Hepatocyte (in vitro differentiated cells): ENCODE measurements at regions not wholly inside any gene's neighbourhood (a gene's known extent, or its start where the extent isn't known, plus 50 kb on each side); places are given as distances from the start of the nearest gene placed in this dataset.
A peak's percentile ranks its signal among the peaks of the same experiment; 100 is the strongest.

Source experiments
- DNase-seq: peaks from one replicate; pipeline ENCODE4 v3.0.0-alpha.2; 2016; ENCODE audit warnings: low spot score
- H2AFZ ChIP-seq: fragments of 200-600 bp; sonication (generic); 2 replicates; pipeline ENCODE4 v1.6.0; 2016; ENCODE audit warnings: antibody characterized with exemption, mild to moderate bottlenecking
- H3K27ac ChIP-seq: fragments of 200-600 bp; sonication (generic); 2 replicates; pipeline ENCODE4 v1.5.1; 2016; ENCODE audit warnings: mild to moderate bottlenecking
- H3K27me3 ChIP-seq: fragments of 200-600 bp; sonication (generic); 2 replicates; pipeline ENCODE4 v1.6.1; 2016
- H3K36me3 ChIP-seq: fragments of 200-600 bp; sonication (generic); replicated peaks from 2 replicates; pipeline ENCODE4 v1.5.1; 2016; ENCODE audit warnings: low read depth; ENCODE audit not compliant: insufficient read depth
- H3K4me1 ChIP-seq: fragments of 200-600 bp; sonication (generic); 2 replicates; pipeline ENCODE4 v1.5.1; 2016; ENCODE audit warnings: mild to moderate bottlenecking, moderate library complexity; ENCODE audit not compliant: insufficient read depth
- H3K4me2 ChIP-seq: fragments of 200-600 bp; sonication (generic); 2 replicates; pipeline ENCODE4 v1.6.0; 2016
- H3K4me3 ChIP-seq: fragments of 200-600 bp; sonication (generic); 2 replicates; pipeline ENCODE4 v1.5.1; 2016; ENCODE audit warnings: mild to moderate bottlenecking
- H3K79me2 ChIP-seq: fragments of 200-600 bp; sonication (generic); 2 replicates; pipeline ENCODE4 v1.6.0; 2017; ENCODE audit warnings: mild to moderate bottlenecking
- H3K9me2 ChIP-seq: fragments of 200-600 bp; sonication (generic); replicated peaks from 2 replicates; pipeline ENCODE4 v1.6.0; 2017; ENCODE audit warnings: mild to moderate bottlenecking; ENCODE audit not compliant: insufficient read depth
- H3K9me3 ChIP-seq: fragments of 200-600 bp; sonication (generic); 2 replicates; pipeline ENCODE4 v1.5.1; 2016; ENCODE audit warnings: low read depth, mild to moderate bottlenecking
- H4K20me1 ChIP-seq: fragments of 200-600 bp; sonication (generic); 2 replicates; pipeline ENCODE4 v1.6.0; 2016; ENCODE audit warnings: mild to moderate bottlenecking; ENCODE audit not compliant: insufficient read depth, poor library complexity, severe bottlenecking
- CTCF ChIP-seq: fragments of 200-600 bp; sonication (generic); IDR thresholded peaks from 2 replicates; pipeline ENCODE4 v1.5.1; 2016; ENCODE audit warnings: antibody characterized with exemption, mild to moderate bottlenecking; ENCODE audit not compliant: poor library complexity
- EZH2 ChIP-seq: fragments of 200-600 bp; sonication (generic); IDR thresholded peaks from 2 replicates; pipeline ENCODE4 v1.6.1; 2016; ENCODE audit warnings: antibody characterized with exemption, mild to moderate bottlenecking, borderline replicate concordance
- EZH2phosphoT487 ChIP-seq: fragments of 200-600 bp; sonication (generic); IDR thresholded peaks from one replicate; pipeline ENCODE4 v1.6.1; 2018; ENCODE audit warnings: antibody characterized with exemption, mild to moderate bottlenecking, low read depth, moderate library complexity; ENCODE audit not compliant: unreplicated experiment, severe bottlenecking
- WGBS: methylation state at CpG from one replicate; pipeline ENCODE4 v1.1.6; 2016; ENCODE audit warnings: low lambda C conversion rate; ENCODE audit errors: missing lambda C conversion rate; 5-methylcytosine and 5-hydroxymethylcytosine counted together

GRCh38 chr3:55352668-55353067 lies 134.4 kb downstream of the WNT5A start:
- no peak overlapping the region for H3K27ac ChIP-seq
- H3K27me3 ChIP-seq = no peaks in the 10 kb centered on the region
- no peaks in the 10 kb centered on the region for H3K4me1 ChIP-seq
- H2AFZ ChIP-seq = no peak overlapping the region
- H3K9me3 ChIP-seq = no peaks in the 10 kb centered on the region
- H3K9me2 ChIP-seq = no peaks in the 10 kb centered on the region
- WGBS = 92% methylated on average over 2 of the region's 2 CpGs
- H3K79me2 ChIP-seq = no peaks in the 10 kb centered on the region
- no peak for DNase-seq
- no peak overlapping the region for H3K4me2 ChIP-seq
- no peaks in the 10 kb centered on the region for H3K36me3 ChIP-seq
- H3K4me3 ChIP-seq = no peak overlapping the region
- TF ChIP-seq CTCF = no peak
- TF ChIP-seq EZH2phosphoT487 = no peak
- no peak for TF ChIP-seq EZH2
- H4K20me1 ChIP-seq = no peaks in the 10 kb centered on the region

GRCh38 chr3:55349851-55350250 lies 137.3 kb downstream of the WNT5A start:
- Histone ChIP-seq H3K4me3 (no peak overlapping the region), H3K4me1 (no peaks in the 10 kb centered on the region), H4K20me1 (no peaks in the 10 kb centered on the region), H3K9me2 (no peaks in the 10 kb centered on the region), H3K36me3 (no peaks in the 10 kb centered on the region), H3K9me3 (no peaks in the 10 kb centered on the region), H3K4me2 (no peak overlapping the region), H2AFZ (no peak overlapping the region), H3K27ac (no peak overlapping the region), H3K27me3 (no peaks in the 10 kb centered on the region), H3K79me2 (no peaks in the 10 kb centered on the region)
- DNase-seq = no peak
- no peak for TF ChIP-seq EZH2phosphoT487
- no peak for TF ChIP-seq EZH2
- TF ChIP-seq CTCF = no peak
- 39% methylated on average over 1 of the region's 1 CpG for WGBS

- Histone ChIP-seq H3K27me3 (no peaks in the 10 kb centered on the region), H3K9me2 (no peaks in the 10 kb centered on the region), H3K4me1 (peaks cover 8% of the 10 kb centered on the region), H3K36me3 (no peaks in the 10 kb centered on the region), H3K27ac (peak overlapping the region; percentile 74), H4K20me1 (no peaks in the 10 kb centered on the region), H3K4me3 (no peak overlapping the region), H3K79me2 (no peaks in the 10 kb centered on the region), H2AFZ (no peak overlapping the region), H3K4me2 (peak overlapping the region; percentile 5), H3K9me3 (no peaks in the 10 kb centered on the region)
- no peak for TF ChIP-seq CTCF
- peak; percentile 94 for TF ChIP-seq EZH2phosphoT487
- no peak for DNase-seq
Measured at GRCh38 chr3:55343486-55344357, 143.4 kb downstream of the WNT5A start.
